Endodermal cell (in vitro differentiated cells): ENCODE measurements at regions not wholly inside any gene's neighbourhood (a gene's known extent, or its start where the extent isn't known, plus 50 kb on each side); places are given as distances from the start of the nearest gene placed in this dataset.

Experiments used
- DNase-seq: peaks from one replicate; pipeline ENCODE4 v3.0.0-alpha.2; 2017
- H3K27ac ChIP-seq: 2 replicates; pipeline ENCODE4 v1.5.1; 2013; ENCODE audit warnings: mild to moderate bottlenecking, low read depth, low read length, moderate library complexity
- H3K27me3 ChIP-seq: 2 replicates; pipeline ENCODE4 v1.6.1; 2013; ENCODE audit warnings: mild to moderate bottlenecking, low read length, moderate library complexity; ENCODE audit not compliant: insufficient read depth, control insufficient read depth, poor library complexity, severe bottlenecking
- H3K36me3 ChIP-seq: 2 replicates; pipeline ENCODE4 v1.7.0; 2013; ENCODE audit warnings: mild to moderate bottlenecking, low read length, moderate library complexity; ENCODE audit not compliant: control insufficient read depth, insufficient read depth
- H3K4me1 ChIP-seq: one replicate; pipeline ENCODE4 v1.7.0; 2013; ENCODE audit warnings: low read length; ENCODE audit not compliant: control insufficient read depth, insufficient read depth
- H3K4me3 ChIP-seq: 2 replicates; pipeline ENCODE4 v1.5.1; 2013; ENCODE audit warnings: mild to moderate bottlenecking, low read length, moderate library complexity
- H3K9ac ChIP-seq: 2 replicates; pipeline ENCODE4 v1.6.1; 2013; ENCODE audit warnings: mild to moderate bottlenecking, low read length, moderate library complexity; ENCODE audit not compliant: poor library complexity, severe bottlenecking; ENCODE audit errors: extremely low read depth
- H3K9me3 ChIP-seq: 2 replicates; pipeline ENCODE4 v1.6.1; 2013; ENCODE audit warnings: mild to moderate bottlenecking, low read length, moderate library complexity; ENCODE audit not compliant: control insufficient read depth
- H3K27ac Mint-ChIP-seq: 2 replicates; pipeline ENCODE4 v1.8.0; 2020; ENCODE audit warnings: mixed read lengths
- H3K27me3 Mint-ChIP-seq: 2 replicates; pipeline ENCODE4 v1.8.0; 2021; ENCODE audit warnings: mild to moderate bottlenecking, mixed read lengths; ENCODE audit not compliant: insufficient read depth
- H3K36me3 Mint-ChIP-seq: 2 replicates; pipeline ENCODE4 v1.8.0; 2020; ENCODE audit warnings: low read depth, mixed read lengths
- H3K4me1 Mint-ChIP-seq: 2 replicates; pipeline ENCODE4 v1.8.0; 2020; ENCODE audit warnings: mixed read lengths
- H3K4me3 Mint-ChIP-seq: 2 replicates; pipeline ENCODE4 v1.8.0; 2020; ENCODE audit warnings: mild to moderate bottlenecking, moderate library complexity, mixed read lengths
- H3K9me3 Mint-ChIP-seq: 2 replicates; pipeline ENCODE4 v1.8.0; 2020; ENCODE audit warnings: mild to moderate bottlenecking, mixed read lengths
- WGBS, 2 experiments: methylation state at CpG; one replicate each; pipeline versions ENCODE4 v1.1.5 to v1.1.7; 2013; ENCODE audit warnings: missing lambda C conversion rate in 2 of 2, mixed read lengths in 1 of 2; ENCODE audit not compliant: insufficient coverage in 1 of 2, insufficient read length in 1 of 2; 5-methylcytosine and 5-hydroxymethylcytosine counted together
- TF ChIP-seq, protein P1 (sequence below): fragments of 200-600 bp; sonication (generic); conservative IDR thresholded peaks from 2 replicates; pipeline ENCODE4 v1.5.0; 2021; ENCODE audit warnings: antibody characterized with exemption, mild to moderate bottlenecking

DNA sequence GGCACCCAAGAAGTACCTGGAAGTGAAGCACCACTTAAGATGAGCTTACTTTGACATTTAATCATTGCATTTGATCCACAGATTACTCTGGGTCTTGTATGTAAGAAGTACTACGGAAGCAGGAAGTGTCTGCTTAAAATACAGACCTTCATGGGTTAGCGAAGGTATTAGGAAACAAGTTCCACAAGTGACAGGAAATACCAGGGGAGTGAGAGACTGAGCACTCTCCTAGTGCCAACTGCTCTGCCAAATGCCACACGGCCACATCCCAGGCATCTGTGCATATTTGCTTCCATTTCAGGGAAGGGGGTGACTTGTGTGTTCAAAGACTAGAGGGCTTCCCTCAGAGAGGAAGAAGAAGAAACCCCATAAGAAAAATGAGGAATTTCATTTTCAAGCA, 57.2 kb upstream of the ANK3 start:
- Histone ChIP-seq H3K27me3 (no peaks in the 10 kb centered on the region), H3K4me3 (no peak overlapping the region), H3K4me1 (peaks cover 5% of the 10 kb centered on the region), H3K27ac (no peak overlapping the region), H3K9ac (no peak overlapping the region), H3K36me3 (no peaks in the 10 kb centered on the region), H3K9me3 (no peaks in the 10 kb centered on the region)
- no peak for DNase-seq
- TF ChIP-seq, protein P1, sequence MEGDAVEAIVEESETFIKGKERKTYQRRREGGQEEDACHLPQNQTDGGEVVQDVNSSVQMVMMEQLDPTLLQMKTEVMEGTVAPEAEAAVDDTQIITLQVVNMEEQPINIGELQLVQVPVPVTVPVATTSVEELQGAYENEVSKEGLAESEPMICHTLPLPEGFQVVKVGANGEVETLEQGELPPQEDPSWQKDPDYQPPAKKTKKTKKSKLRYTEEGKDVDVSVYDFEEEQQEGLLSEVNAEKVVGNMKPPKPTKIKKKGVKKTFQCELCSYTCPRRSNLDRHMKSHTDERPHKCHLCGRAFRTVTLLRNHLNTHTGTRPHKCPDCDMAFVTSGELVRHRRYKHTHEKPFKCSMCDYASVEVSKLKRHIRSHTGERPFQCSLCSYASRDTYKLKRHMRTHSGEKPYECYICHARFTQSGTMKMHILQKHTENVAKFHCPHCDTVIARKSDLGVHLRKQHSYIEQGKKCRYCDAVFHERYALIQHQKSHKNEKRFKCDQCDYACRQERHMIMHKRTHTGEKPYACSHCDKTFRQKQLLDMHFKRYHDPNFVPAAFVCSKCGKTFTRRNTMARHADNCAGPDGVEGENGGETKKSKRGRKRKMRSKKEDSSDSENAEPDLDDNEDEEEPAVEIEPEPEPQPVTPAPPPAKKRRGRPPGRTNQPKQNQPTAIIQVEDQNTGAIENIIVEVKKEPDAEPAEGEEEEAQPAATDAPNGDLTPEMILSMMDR: no peak
- H3K27ac Mint-ChIP-seq: no peak overlapping the region
- peaks cover 11% of the 10 kb centered on the region for H3K4me1 Mint-ChIP-seq
- 89 to 100% methylated on average over 2 to 3 of the region's 3 CpGs for WGBS, 2 experiments
- H3K4me3 Mint-ChIP-seq: no peak overlapping the region
- H3K27me3 Mint-ChIP-seq: no peaks in the 10 kb centered on the region
- H3K9me3 Mint-ChIP-seq: no peaks in the 10 kb centered on the region
- H3K36me3 Mint-ChIP-seq: no peaks in the 10 kb centered on the region

DNA sequence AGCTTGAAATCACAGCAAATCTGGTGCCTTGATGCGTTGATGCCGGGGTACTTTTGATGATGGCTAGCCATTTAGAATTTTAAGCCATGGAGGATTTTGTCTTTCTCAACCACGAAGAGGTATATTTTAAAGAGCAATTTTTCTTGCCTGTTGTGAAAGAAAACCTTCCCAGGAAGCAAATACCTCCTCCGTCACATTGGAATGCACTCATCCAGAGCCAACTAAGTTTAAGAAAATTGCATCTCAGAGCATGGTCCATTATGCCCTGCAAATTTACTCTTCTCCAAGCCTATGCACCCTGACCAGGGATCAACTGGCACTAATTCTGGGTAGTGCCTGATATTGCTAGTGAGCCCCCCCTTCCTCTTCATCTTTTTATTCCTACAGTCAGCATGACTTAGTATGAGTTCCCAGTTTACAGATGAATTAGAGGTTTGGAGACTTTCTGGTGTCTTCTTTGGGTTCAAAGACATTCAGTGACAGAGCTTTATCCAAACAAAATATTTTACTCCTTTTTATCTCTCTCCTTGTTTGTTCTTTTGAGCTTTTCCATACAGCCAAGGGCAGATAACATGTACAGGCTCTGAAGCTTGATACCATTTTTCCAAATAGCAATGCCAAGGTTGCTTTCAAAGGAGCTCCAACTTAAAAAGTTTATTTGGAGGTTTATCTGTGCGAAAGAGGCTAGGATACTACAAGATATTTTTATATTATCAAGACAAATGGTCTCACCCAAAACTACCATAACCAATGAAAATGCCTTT, 56.6 kb upstream of the ANK3 start:
- Mint-ChIP-seq H3K4me3 (no peak overlapping the region), H3K27me3 (no peaks in the 10 kb centered on the region), H3K36me3 (no peaks in the 10 kb centered on the region), H3K4me1 (peaks cover 11% of the 10 kb centered on the region), H3K9me3 (no peaks in the 10 kb centered on the region), H3K27ac (no peak overlapping the region)
- Histone ChIP-seq H3K36me3 (no peaks in the 10 kb centered on the region), H3K4me3 (no peak overlapping the region), H3K4me1 (peaks cover 5% of the 10 kb centered on the region), H3K9ac (no peak overlapping the region), H3K9me3 (no peaks in the 10 kb centered on the region), H3K27ac (peak overlapping the region; percentile 9), H3K27me3 (no peaks in the 10 kb centered on the region)
- no peak for DNase-seq
- TF ChIP-seq, protein P1: no peak
- 33 to 95% methylated on average over 1 to 5 of the region's 5 CpGs for WGBS, 2 experiments

DNA sequence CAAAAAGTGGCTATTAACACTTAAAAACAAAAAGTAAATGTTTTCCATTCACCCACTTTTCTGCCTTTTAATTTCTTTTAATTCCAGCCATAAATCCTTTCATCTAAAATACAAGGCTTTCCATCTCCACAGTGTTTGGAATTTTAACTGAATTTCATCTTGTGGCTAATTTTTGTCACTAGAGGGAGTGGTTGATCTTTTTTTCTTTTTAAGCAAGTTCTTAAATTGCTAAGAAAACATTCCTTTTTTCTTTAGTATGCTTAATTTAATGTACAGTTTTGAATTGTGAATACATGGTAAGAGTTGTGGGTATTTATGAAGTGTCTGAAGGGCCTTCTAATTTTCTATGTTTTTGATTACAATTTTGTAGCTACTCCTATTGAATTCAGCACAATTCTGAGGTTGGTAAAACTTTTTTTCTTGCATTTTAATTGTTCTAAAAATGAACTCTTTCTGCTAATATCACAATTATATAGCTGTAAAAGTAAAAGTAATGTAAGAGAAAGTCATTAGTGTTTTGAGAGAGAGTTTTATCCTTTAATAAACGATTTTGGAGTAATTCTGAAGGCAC, 54.9 kb upstream of the ANK3 start:
- TF ChIP-seq, protein P1: peak; percentile 74
- WGBS, 2 experiments: 86% methylated on average over 1 of the region's 1 CpG; no CpG with 5 or more reads in 1 of the 2 experiments
- DNase-seq: no peak

More for the DNA sequence above, 54.9 kb upstream of the ANK3 start:
- Histone ChIP-seq H3K36me3 (no peaks in the 10 kb centered on the region), H3K27ac (no peak overlapping the region), H3K4me3 (no peak overlapping the region), H3K27me3 (no peaks in the 10 kb centered on the region), H3K9me3 (no peaks in the 10 kb centered on the region), H3K9ac (no peak overlapping the region), H3K4me1 (peaks cover 5% of the 10 kb centered on the region)
- Mint-ChIP-seq H3K27me3 (no peaks in the 10 kb centered on the region), H3K9me3 (no peaks in the 10 kb centered on the region), H3K4me1 (peaks cover 11% of the 10 kb centered on the region), H3K4me3 (no peak overlapping the region), H3K36me3 (no peaks in the 10 kb centered on the region), H3K27ac (no peak overlapping the region)
